K562 (cell line): ENCODE measurements at regions not wholly inside any gene's neighbourhood (a gene's known extent, or its start where the extent isn't known, plus 50 kb on each side); places are given as distances from the start of the nearest gene placed in this dataset.

ENCODE experiments used
- ATAC-seq: fragments of 200-7000 bp; cut with Tn5 transposase; 3 replicates; pipeline ENCODE4 v1.9.1; 2020; ENCODE audit warnings: moderate library complexity
- BruUV-seq: library from RNA; stranded (reverse); fragments of 400-500 nt; replicated peaks from 2 replicates; lab custom pipeline; 2021; lab: Mats Ljungman, UMichigan
- CTCF ChIA-PET: fragments of 300-600 bp; formaldehyde crosslinking; extraction: SDS; loops from one replicate; lab custom pipeline; 2021; ENCODE audit warnings: low intra/inter-chr PET ratio; lab: Yijun Ruan, JAX
- POLR2A ChIA-PET: fragments of 300-600, 350-650 bp; sonication (Branson Sonifier 250); formaldehyde crosslinking; extraction: SDS; loops from one replicate; lab custom pipeline; 2021; ENCODE audit warnings: antibody characterized with exemption, inconsistent platforms; lab: Yijun Ruan, JAX
- DNase-seq, 4 experiments: peaks; one replicate each; pipeline versions ENCODE4 v3.0.0 to v3.0.0-alpha.2; 2011 to 2018; ENCODE audit warnings: low spot score in 3 of 4, mixed read lengths in 3 of 4; ENCODE audit errors: extremely low read depth in 1 of 4
- FAIRE-seq: peaks from 2 replicates; lab custom pipeline; 2011; peaks lifted over from hg19 to GRCh38; lab: Jason Lieb, UNC
- H2AFZ ChIP-seq: 2 replicates; pipeline ENCODE4 v1.6.0; 2011; ENCODE audit warnings: low read depth, low read length, control low read depth, inconsistent platforms
- H3K27ac ChIP-seq: fragments of 200-600 bp; 3 replicates; pipeline ENCODE4 v1.8.0; 2011; ENCODE audit warnings: low read depth, mild to moderate bottlenecking, control low read depth, inconsistent platforms, low read length, moderate library complexity, mixed read lengths; ENCODE audit errors: extremely low read depth
- H3K27me3 ChIP-seq, 2 experiments: fragments of 300-600 bp in 1 of 2; 2 replicates in 1 of 2; 3 replicates in 1 of 2; pipeline versions ENCODE4 v1.6.0 to v1.8.0; 2011; ENCODE audit warnings: inconsistent platforms in 2 of 2, low read length in 2 of 2, mild to moderate bottlenecking in 1 of 2, mixed read lengths in 1 of 2, moderate library complexity in 1 of 2; ENCODE audit not compliant: control insufficient read depth in 2 of 2, insufficient read depth in 2 of 2
- H3K36me3 ChIP-seq: fragments of 300-600 bp; 3 replicates; pipeline ENCODE4 v1.8.0; 2011; ENCODE audit warnings: mild to moderate bottlenecking, low read length, inconsistent platforms; ENCODE audit not compliant: control insufficient read depth, insufficient read depth
- H3K4me1 ChIP-seq, 2 experiments: fragments of 200-600 bp in 1 of 2; replicated peaks in 1 of 2; 2 replicates in 1 of 2; 3 replicates in 1 of 2; pipeline versions ENCODE4 v1.5.1 to v1.8.0; 2011; ENCODE audit warnings: inconsistent platforms in 2 of 2, low read length in 2 of 2, mild to moderate bottlenecking in 1 of 2, mixed read lengths in 1 of 2, moderate library complexity in 1 of 2; ENCODE audit not compliant: control insufficient read depth in 2 of 2, insufficient read depth in 2 of 2
- H3K4me2 ChIP-seq: 2 replicates; pipeline ENCODE4 v1.6.1; 2011; ENCODE audit warnings: low read length, control low read depth, inconsistent platforms, mixed read lengths; ENCODE audit not compliant: insufficient read depth
- H3K4me3 ChIP-seq: fragments of 200-600 bp; sonication (generic), shearing (Covaris generic); 2 replicates; pipeline ENCODE4 v1.5.1; 2016; ENCODE audit warnings: control low read depth, inconsistent platforms
- H3K79me2 ChIP-seq: fragments of 200-600 bp; 3 replicates; pipeline ENCODE4 v1.8.0; 2011; ENCODE audit warnings: low read length, inconsistent platforms; ENCODE audit not compliant: control insufficient read depth, insufficient read depth
- H3K9ac ChIP-seq, 2 experiments: 2 replicates each; pipeline versions ENCODE4 v1.6.0 to v1.6.1; 2011; ENCODE audit warnings: low read depth in 2 of 2, low read length in 2 of 2, control low read depth in 1 of 2, inconsistent platforms in 1 of 2, mild to moderate bottlenecking in 1 of 2, mixed read lengths in 1 of 2; ENCODE audit not compliant: insufficient read depth in 1 of 2
- H3K9me1 ChIP-seq: one replicate; pipeline ENCODE4 v1.6.0; 2011; ENCODE audit warnings: inconsistent platforms, mild to moderate bottlenecking, low read length, moderate library complexity; ENCODE audit not compliant: control insufficient read depth, insufficient read depth
- H3K9me3 ChIP-seq: replicated peaks from 2 replicates; pipeline ENCODE4 v1.5.1; 2011; ENCODE audit warnings: low read depth, low read length, inconsistent platforms; ENCODE audit not compliant: control insufficient read depth, insufficient read depth
- H4K20me1 ChIP-seq: replicated peaks from 2 replicates; pipeline ENCODE4 v1.6.1; 2011; ENCODE audit warnings: low read length, inconsistent platforms, mixed read lengths; ENCODE audit not compliant: control insufficient read depth, insufficient read depth
- ADNP ChIP-seq: fragments of 200-800 bp; sonication (Bioruptor generic); IDR thresholded peaks from 2 replicates; pipeline ENCODE4 v1.6.1; 2016; ENCODE audit warnings: missing genetic modification characterization, missing compliant biosample characterization
- DACH1 ChIP-seq: fragments of 450-650 bp; IDR thresholded peaks from 2 replicates; pipeline ENCODE4 v1.6.1; 2018; ENCODE audit not compliant: partially characterized antibody
- JUN ChIP-seq, 2 experiments: sonication (generic) in 1 of 2; formaldehyde crosslinking in 1 of 2; IDR thresholded peaks; 2 replicates each; pipeline versions ENCODE4 v1.6.1 to v1.8.0; 2012 to 2022; ENCODE audit warnings: borderline replicate concordance in 2 of 2, mild to moderate bottlenecking in 2 of 2, improper control_type of control experiment in 1 of 2, low read depth in 1 of 2, low read length in 1 of 2, missing genetic modification reagents in 1 of 2
- KAT2B ChIP-seq: IDR thresholded peaks from one replicate; pipeline ENCODE4 v1.6.1; 2012; ENCODE audit warnings: low read depth, mild to moderate bottlenecking, control low read depth, inconsistent platforms, low read length, moderate library complexity
- KDM2B ChIP-seq: fragments of 250-450 bp; sonication (Bioruptor Pico); IDR thresholded peaks from 2 replicates; pipeline ENCODE4 v1.8.0; 2021; ENCODE audit warnings: mild to moderate bottlenecking, moderate library complexity
- MCM2 ChIP-seq: fragments of 450-650 bp; IDR thresholded peaks from 2 replicates; pipeline ENCODE4 v1.6.1; 2017; ENCODE audit warnings: low read depth, mild to moderate bottlenecking
- NELFE ChIP-seq: IDR thresholded peaks from 2 replicates; pipeline ENCODE4 v1.6.1; 2011; ENCODE audit warnings: mild to moderate bottlenecking; ENCODE audit not compliant: insufficient read depth, insufficient read length
- NR2F6 ChIP-seq: fragments of 450-650 bp; formaldehyde crosslinking; IDR thresholded peaks from 2 replicates; pipeline ENCODE4 v1.4.0; 2020; ENCODE audit warnings: mild to moderate bottlenecking
- ZNF134 ChIP-seq: fragments of 250-450 bp; sonication (Bioruptor Pico); conservative IDR thresholded peaks from 2 replicates; pipeline ENCODE4 v1.4.0; 2020
- ZNF143 ChIP-seq: sonication (generic); formaldehyde crosslinking; IDR thresholded peaks from 2 replicates; pipeline ENCODE4 v1.9.0; 2022; ENCODE audit warnings: mild to moderate bottlenecking, missing genetic modification reagents
- ZNF23 ChIP-seq: fragments of 250-450 bp; sonication (Bioruptor Pico); IDR thresholded peaks from 2 replicates; pipeline ENCODE4 v1.4.0; 2020; ENCODE audit warnings: mild to moderate bottlenecking
- ZNF253 ChIP-seq: fragments of 250-450 bp; sonication (Bioruptor Pico); conservative IDR thresholded peaks from 2 replicates; pipeline ENCODE4 v1.6.1; 2021; ENCODE audit warnings: mild to moderate bottlenecking
- ZNF263 ChIP-seq: sonication (generic); formaldehyde crosslinking; IDR thresholded peaks from 2 replicates; pipeline ENCODE4 v1.8.0; 2022; ENCODE audit warnings: mild to moderate bottlenecking, missing genetic modification reagents, borderline replicate concordance
- ZNF354B ChIP-seq: fragments of 250-450 bp; sonication (Bioruptor Pico); IDR thresholded peaks from 2 replicates; pipeline ENCODE4 v1.4.0; 2020
- ZNF707 ChIP-seq: fragments of 250-450 bp; sonication (Bioruptor Pico); conservative IDR thresholded peaks from 2 replicates; pipeline ENCODE4 v1.8.0; 2022; ENCODE audit warnings: inconsistent platforms, mild to moderate bottlenecking, moderate library complexity
- ZNF76 ChIP-seq: fragments of 250-450 bp; sonication (Bioruptor Pico); IDR thresholded peaks from 2 replicates; pipeline ENCODE4 v1.4.0; 2020; ENCODE audit warnings: mild to moderate bottlenecking, moderate library complexity, borderline replicate concordance
- ZNF77 ChIP-seq: fragments of 250-450 bp; sonication (Bioruptor Pico); IDR thresholded peaks from 2 replicates; pipeline ENCODE4 v1.5.0; 2020
- WGBS: fragments of 100-300 bp; shearing (Covaris generic); methylation state at CpG from one replicate; pipeline ENCODE4 v1.1.6; 2016; ENCODE audit warnings: low coverage, mixed read lengths; ENCODE audit not compliant: insufficient coverage; ENCODE audit errors: missing lambda C conversion rate; 5-methylcytosine and 5-hydroxymethylcytosine counted together
- in situ Hi-C: fragments of 300-500 bp; cut with MboI; formaldehyde crosslinking; loops from 4 replicates; pipeline ENCODE4 v1.15.0; 2018; ENCODE audit warnings: inconsistent platforms, mixed read lengths
- intact Hi-C: fragments of 100-400 bp; cut with micrococcal nuclease; formaldehyde crosslinking; loops from 2 replicates; pipeline ENCODE4 v1.14.2; 2022
- TF ChIP-seq, protein P1 (sequence below): conservative IDR thresholded peaks from 2 replicates; pipeline ENCODE4 v1.6.1; 2011; ENCODE audit warnings: low read depth, mild to moderate bottlenecking, low read length; ENCODE audit not compliant: control insufficient read depth
- TF ChIP-seq, protein P2 (sequence below): fragments of 450-650 bp; IDR thresholded peaks from 2 replicates; pipeline ENCODE4 v1.6.1; 2014; ENCODE audit warnings: low read depth, mild to moderate bottlenecking, moderate library complexity, borderline replicate concordance

DNA sequence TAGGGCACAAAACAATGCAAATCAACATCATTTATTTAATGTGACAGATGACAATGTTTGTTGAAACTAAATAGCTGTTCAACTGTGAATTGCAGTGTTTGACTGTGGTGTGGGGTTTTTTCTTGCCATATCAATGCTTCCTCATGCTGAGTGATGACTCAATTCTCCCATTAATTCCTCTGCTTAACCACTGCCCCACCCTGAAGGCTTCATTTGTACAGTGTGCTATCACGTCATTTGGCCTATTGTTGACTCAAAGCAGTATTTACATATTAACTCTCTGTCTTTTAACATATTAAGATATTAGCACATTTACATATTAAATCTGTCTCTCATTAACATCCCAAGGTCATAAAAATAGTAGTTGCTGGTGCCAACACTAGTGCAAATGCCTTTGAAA, 164.8 kb upstream of the NRXN3 start (continued):
- TF ChIP-seq JUN (IDR thresholded peaks at IDR 0.05; ENCODE audit: borderline replicate concordance, low read depth, low read length) (peak; percentile 77), JUN (CRISPR knock-in tag; IDR thresholded peaks at IDR 0.05; ENCODE audit: borderline replicate concordance) (no peak), KDM2B (CRISPR knock-in tag) (no peak), ZNF253 (CRISPR knock-in tag) (no peak), ZNF707 (no peak), ZNF263 (no peak), ZNF354B (CRISPR knock-in tag) (no peak), MCM2 (no peak)
- TF ChIP-seq, all 486 proteins: peak for 16

DNA sequence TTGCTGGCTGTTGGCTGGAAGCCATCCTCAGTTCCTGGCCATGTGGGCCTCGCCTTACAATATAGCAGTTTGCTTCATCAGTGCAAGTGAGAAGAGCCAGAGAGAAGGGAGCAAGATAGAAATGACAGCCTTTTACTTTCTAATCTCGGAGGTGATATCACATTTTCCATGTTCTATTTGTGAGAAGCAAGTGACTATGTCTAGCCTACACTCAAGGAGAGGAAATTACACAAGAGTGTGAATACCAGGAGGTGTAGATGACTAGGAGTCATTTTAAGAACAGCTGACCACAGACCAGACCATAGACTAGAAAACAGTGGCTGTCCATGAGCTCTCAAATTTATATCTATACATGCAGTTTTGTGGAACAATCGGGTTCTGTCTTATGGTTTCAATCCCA, 163.0 kb upstream of the NRXN3 start:
- ATAC-seq, result no peak
- intact Hi-C loops, result no loop called here
- 13% methylated on average over 3 of the region's 3 CpGs for WGBS

More for the DNA sequence above, 163.0 kb upstream of the NRXN3 start:
- no peak for FAIRE-seq
- H3K4me1 ChIP-seq, result no peaks in the 10 kb centered on the region
- H3K9me3 ChIP-seq, result no peaks in the 10 kb centered on the region
- no peak overlapping the region for H3K4me3 ChIP-seq
- H3K9ac ChIP-seq, result no peak overlapping the region
- in situ Hi-C loops, result loop anchor here (25.0 kb wide), 1 partner anchor 580 kb away; no protein-coding TSS in a partner anchor
- H3K79me2 ChIP-seq, result no peaks in the 10 kb centered on the region
- no peaks in the 10 kb centered on the region for H3K27me3 ChIP-seq
- no peaks in the 10 kb centered on the region for H3K36me3 ChIP-seq
- H2AFZ ChIP-seq, result 0 out of 2 replicates have a peak overlapping the region, but pooled peaks have one; percentile 37
- POLR2A ChIA-PET, result interaction anchor here (0.8 to 0.9 kb wide), 2 partner anchors 9 to 74 kb away, joined by 3 read pairs; no protein-coding TSS in a partner anchor
- BruUV-seq, result no TSS peak
- TF ChIP-seq NR2F6 (CRISPR knock-in tag) (no peak), ZNF134 (CRISPR knock-in tag) (no peak), DACH1 (no peak), NELFE (no peak), ZNF143 (CRISPR knock-in tag) (no peak), ADNP (tag) (no peak), ZNF76 (CRISPR knock-in tag) (no peak), KAT2B (no peak), ZNF23 (no peak), ZNF77 (CRISPR knock-in tag) (no peak)
- TF ChIP-seq, protein P1, sequence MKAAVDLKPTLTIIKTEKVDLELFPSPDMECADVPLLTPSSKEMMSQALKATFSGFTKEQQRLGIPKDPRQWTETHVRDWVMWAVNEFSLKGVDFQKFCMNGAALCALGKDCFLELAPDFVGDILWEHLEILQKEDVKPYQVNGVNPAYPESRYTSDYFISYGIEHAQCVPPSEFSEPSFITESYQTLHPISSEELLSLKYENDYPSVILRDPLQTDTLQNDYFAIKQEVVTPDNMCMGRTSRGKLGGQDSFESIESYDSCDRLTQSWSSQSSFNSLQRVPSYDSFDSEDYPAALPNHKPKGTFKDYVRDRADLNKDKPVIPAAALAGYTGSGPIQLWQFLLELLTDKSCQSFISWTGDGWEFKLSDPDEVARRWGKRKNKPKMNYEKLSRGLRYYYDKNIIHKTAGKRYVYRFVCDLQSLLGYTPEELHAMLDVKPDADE, result no peak
- TF ChIP-seq, protein P2, sequence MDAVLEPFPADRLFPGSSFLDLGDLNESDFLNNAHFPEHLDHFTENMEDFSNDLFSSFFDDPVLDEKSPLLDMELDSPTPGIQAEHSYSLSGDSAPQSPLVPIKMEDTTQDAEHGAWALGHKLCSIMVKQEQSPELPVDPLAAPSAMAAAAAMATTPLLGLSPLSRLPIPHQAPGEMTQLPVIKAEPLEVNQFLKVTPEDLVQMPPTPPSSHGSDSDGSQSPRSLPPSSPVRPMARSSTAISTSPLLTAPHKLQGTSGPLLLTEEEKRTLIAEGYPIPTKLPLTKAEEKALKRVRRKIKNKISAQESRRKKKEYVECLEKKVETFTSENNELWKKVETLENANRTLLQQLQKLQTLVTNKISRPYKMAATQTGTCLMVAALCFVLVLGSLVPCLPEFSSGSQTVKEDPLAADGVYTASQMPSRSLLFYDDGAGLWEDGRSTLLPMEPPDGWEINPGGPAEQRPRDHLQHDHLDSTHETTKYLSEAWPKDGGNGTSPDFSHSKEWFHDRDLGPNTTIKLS, result no peak
- TF ChIP-seq, all 486 proteins: peak for 0
- Histone ChIP-seq H3K9me1 (no peaks in the 10 kb centered on the region), H3K4me2 (no peak overlapping the region), H4K20me1 (no peaks in the 10 kb centered on the region), H3K27ac (no peak overlapping the region)
- DNase-seq, result no peak
- CTCF ChIA-PET, result no interaction called here
